Fibroblast of lung (primary cell): ENCODE measurements at regions not wholly inside any gene's neighbourhood (a gene's known extent, or its start where the extent isn't known, plus 50 kb on each side); places are given as distances from the start of the nearest gene placed in this dataset.

Experiments
- DNase-seq, 2 donors: peaks; one replicate each; pipeline versions ENCODE4 v3.0.0 to v3.0.0-alpha.2; 2010; ENCODE audit warnings: low read depth in 2 of 2
- H2AFZ ChIP-seq: 2 replicates; pipeline ENCODE4 v1.5.1; 2012; ENCODE audit warnings: low read length, control low read depth, inconsistent platforms
- H3K27ac ChIP-seq: 2 replicates; pipeline ENCODE4 v1.5.1; 2011; ENCODE audit warnings: low read length, control low read depth; ENCODE audit not compliant: insufficient read depth
- H3K27me3 ChIP-seq: 2 replicates; pipeline ENCODE4 v1.5.1; 2011; ENCODE audit warnings: mild to moderate bottlenecking, low read length; ENCODE audit not compliant: control insufficient read depth, insufficient read depth
- H3K36me3 ChIP-seq: 2 replicates; pipeline ENCODE4 v1.5.1; 2011; ENCODE audit warnings: low read length; ENCODE audit not compliant: control insufficient read depth, insufficient read depth
- H3K4me1 ChIP-seq: 2 replicates; pipeline ENCODE4 v1.5.1; 2011; ENCODE audit warnings: low read length; ENCODE audit not compliant: control insufficient read depth, insufficient read depth; ENCODE audit errors: extremely low read depth
- H3K4me2 ChIP-seq: 2 replicates; pipeline ENCODE4 v1.5.1; 2011; ENCODE audit warnings: low read length, control low read depth; ENCODE audit not compliant: insufficient read depth; ENCODE audit errors: extremely low read depth
- H3K4me3 ChIP-seq, 4 experiments: fragments of 200-600 bp in 1 of 4; sonication (generic) in 1 of 4; replicated peaks in 1 of 4; 2 replicates each; pipeline ENCODE4 v1.5.1; 2011 to 2016; ENCODE audit warnings: low read length in 4 of 4, low read depth in 3 of 4, mild to moderate bottlenecking in 3 of 4, control low read depth in 2 of 4, inconsistent platforms in 1 of 4, mixed read lengths in 1 of 4; ENCODE audit not compliant: insufficient read depth in 1 of 4; ENCODE audit errors: control extremely low read depth in 1 of 4
- H3K79me2 ChIP-seq: 2 replicates; pipeline ENCODE4 v1.5.1; 2012; ENCODE audit warnings: mild to moderate bottlenecking, low read length, inconsistent platforms; ENCODE audit not compliant: control insufficient read depth, insufficient read depth
- H3K9ac ChIP-seq: 2 replicates; pipeline ENCODE4 v1.5.1; 2011; ENCODE audit warnings: mild to moderate bottlenecking, low read length, control low read depth; ENCODE audit not compliant: insufficient read depth
- H3K9me3 ChIP-seq: 2 replicates; pipeline ENCODE4 v1.5.1; 2012; ENCODE audit warnings: low read depth, low read length; ENCODE audit not compliant: control insufficient read depth, insufficient read depth
- H4K20me1 ChIP-seq: 2 replicates; pipeline ENCODE4 v1.5.1; 2011; ENCODE audit warnings: low read length; ENCODE audit not compliant: control insufficient read depth, insufficient read depth; ENCODE audit errors: extremely low read depth
- CTCF ChIP-seq, 2 donors: IDR thresholded peaks in 1 of 2; conservative IDR thresholded peaks in 1 of 2; 1 replicate in 1 of 2; 2 replicates in 1 of 2; pipeline ENCODE4 v1.5.1; 2011 to 2012; ENCODE audit warnings: low read length in 2 of 2, control low read depth in 1 of 2, inconsistent platforms in 1 of 2, low read depth in 1 of 2, mild to moderate bottlenecking in 1 of 2
- EZH2 ChIP-seq: IDR thresholded peaks from 2 replicates; pipeline ENCODE4 v1.5.1; 2012; ENCODE audit warnings: low read length, control low read depth, mild to moderate bottlenecking; ENCODE audit errors: missing control alignments

- Histone ChIP-seq H4K20me1 (no peaks in the 10 kb centered on the region), H3K36me3 (no peaks in the 10 kb centered on the region), H2AFZ (no peak overlapping the region), H3K27ac (no peak overlapping the region), H3K27me3 (no peaks in the 10 kb centered on the region), H3K9me3 (no peaks in the 10 kb centered on the region), H3K9ac (no peak overlapping the region), H3K4me1 (no peaks in the 10 kb centered on the region), H3K4me2 (no peak overlapping the region), H3K4me3 (no peak overlapping the region), H3K79me2 (no peaks in the 10 kb centered on the region)
- DNase-seq = no peak
- TF ChIP-seq EZH2 (no peak), CTCF (conservative IDR thresholded peaks at IDR 0.05 in 1 of 2, IDR thresholded peaks at IDR 0.05 in 1 of 2; ENCODE audit: low read depth in 1 of 2, low read length in 2 of 2) (no peak)
Measured at GRCh38 chr20:48098099-48098498, 312.8 kb upstream of the SULF2 start.

GRCh38 chr20:48096957-48097890, 311.9 kb upstream of the SULF2 start:
- Histone ChIP-seq H3K4me1 (no peaks in the 10 kb centered on the region), H3K27me3 (no peaks in the 10 kb centered on the region)

More at GRCh38 chr20:48096957-48097890, 311.9 kb upstream of the SULF2 start:
- no peak overlapping the region for H3K4me2 ChIP-seq
- H3K79me2 ChIP-seq = no peaks in the 10 kb centered on the region
- no peak overlapping the region for H3K27ac ChIP-seq
- no peak for DNase-seq
- H3K4me3 ChIP-seq = no peak overlapping the region
- H3K9ac ChIP-seq = no peak overlapping the region
- H4K20me1 ChIP-seq = no peaks in the 10 kb centered on the region
- no peaks in the 10 kb centered on the region for H3K36me3 ChIP-seq
- TF ChIP-seq EZH2 = no peak
- no peak for TF ChIP-seq CTCF (conservative IDR thresholded peaks at IDR 0.05 in 1 of 2, IDR thresholded peaks at IDR 0.05 in 1 of 2; ENCODE audit: low read depth in 1 of 2, low read length in 2 of 2)
- no peak overlapping the region for H2AFZ ChIP-seq
- H3K9me3 ChIP-seq = no peaks in the 10 kb centered on the region
